ENCODE measurements at regions not wholly inside any gene's neighbourhood (a gene's known extent, or its start where the extent isn't known, plus 50 kb on each side); places are given as distances from the start of the nearest gene placed in this dataset.

- H3K36me3 ChIP-seq (ENCODE audit: control insufficient read depth, insufficient read depth, low read length): no peaks in the 10 kb centered on the region
- no peak for DNase-seq
- no peaks in the 10 kb centered on the region for H3K4me1 ChIP-seq (ENCODE audit: control insufficient read depth, insufficient read depth, low read length, poor library complexity, severe bottlenecking)
- no peaks in the 10 kb centered on the region for H3K27me3 ChIP-seq (replicated peaks; ENCODE audit: control insufficient read depth, insufficient read depth, low read length, poor library complexity, severe bottlenecking)
- H3K9me3 ChIP-seq (ENCODE audit: control insufficient read depth, low read length): no peaks in the 10 kb centered on the region
- no peak overlapping the region for H3K27ac ChIP-seq (ENCODE audit: insufficient read depth, low read length, poor library complexity, severe bottlenecking)
- H3K4me3 ChIP-seq (ENCODE audit: insufficient read depth, low read depth, low read length, poor library complexity, severe bottlenecking): no peak overlapping the region
These were observed 62.6 kb downstream of the ENGASE start for GRCh38 chr17:79137015-79137788.

DNA sequence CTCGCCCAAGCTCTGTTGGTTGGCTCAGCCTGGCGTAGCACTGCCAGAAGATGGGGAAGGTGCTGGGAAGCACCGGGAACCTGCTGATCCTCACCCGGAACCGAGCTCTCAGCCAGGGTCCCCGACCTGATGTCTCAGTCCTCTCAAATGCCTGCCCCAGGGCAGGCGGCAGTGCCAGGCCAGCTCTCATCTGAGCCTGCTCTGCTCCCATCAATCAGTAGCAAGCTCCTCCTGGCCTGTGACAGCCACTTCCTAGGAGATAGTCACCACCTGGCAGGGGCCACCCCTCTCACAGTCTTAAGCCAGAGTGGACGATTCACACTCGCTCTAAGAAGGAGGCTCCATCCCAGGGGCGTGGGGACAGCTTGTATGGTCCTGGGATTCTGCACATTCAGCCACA is 62.0 kb downstream of the ENGASE start:
- Histone ChIP-seq H3K4me1 (ENCODE audit: control insufficient read depth, insufficient read depth, low read length, poor library complexity, severe bottlenecking) (no peaks in the 10 kb centered on the region), H3K27ac (ENCODE audit: insufficient read depth, low read length, poor library complexity, severe bottlenecking) (no peak overlapping the region), H3K9me3 (ENCODE audit: control insufficient read depth, low read length) (no peaks in the 10 kb centered on the region), H3K36me3 (ENCODE audit: control insufficient read depth, insufficient read depth, low read length) (no peaks in the 10 kb centered on the region), H3K27me3 (replicated peaks; ENCODE audit: control insufficient read depth, insufficient read depth, low read length, poor library complexity, severe bottlenecking) (no peaks in the 10 kb centered on the region), H3K4me3 (ENCODE audit: insufficient read depth, low read depth, low read length, poor library complexity, severe bottlenecking) (no peak overlapping the region)
- DNase-seq: no peak
